ENCODE measurements at regions not wholly inside any gene's neighbourhood (a gene's known extent, or its start where the extent isn't known, plus 50 kb on each side); places are given as distances from the start of the nearest gene placed in this dataset.
A peak's percentile ranks its signal among the peaks of the same experiment; 100 is the strongest.

GRCh38 chr5:148897842-148898241 lies 71.4 kb downstream of the ADRB2 start:
- H3K36me3 ChIP-seq: no peaks in the 10 kb centered on the region
- intact Hi-C loops (cut with DNase I): loop anchor here (5.0 kb wide), 1 partner anchor 74 kb away; no protein-coding TSS in a partner anchor
- H3K27me3 ChIP-seq: no peaks in the 10 kb centered on the region
- H3K9me3 ChIP-seq: peaks cover 0 to 7% (median 0%) of the 10 kb centered on the region in 4 donors
- 12 to 64% methylated on average over 9 of the region's 9 CpGs for WGBS, 2 donors
- peak overlapping the region in 2 of 4 donors; percentile 37 to 45 for H3K27ac ChIP-seq
- no peak for DNase-seq
- H3K4me1 ChIP-seq: peaks cover 0 to 5% (median 0%) of the 10 kb centered on the region in 4 donors
- no peak overlapping the region for H3K4me3 ChIP-seq
- peak; percentile 52 to 93 (median 65) for TF ChIP-seq EP300 (IDR thresholded peaks at IDR 0.05)
- TF ChIP-seq POLR2AphosphoS5 (IDR thresholded peaks at IDR 0.05): peak; percentile 49 to 74 (median 65)
- TF ChIP-seq POLR2A (IDR thresholded peaks at IDR 0.05): no peak

- intact Hi-C loops (cut with DNase I): loop anchor here (5.0 kb wide), 1 partner anchor 74 kb away; no protein-coding TSS in a partner anchor
- H3K4me3 ChIP-seq: no peak overlapping the region
- no peaks in the 10 kb centered on the region for H3K27me3 ChIP-seq
- TF ChIP-seq POLR2A (IDR thresholded peaks at IDR 0.05) (no peak), EP300 (IDR thresholded peaks at IDR 0.05) (no peak)
- no peaks in the 10 kb centered on the region for H3K36me3 ChIP-seq
- no peak for DNase-seq
- H3K4me1 ChIP-seq: peaks cover 0 to 5% (median 2%) of the 10 kb centered on the region in 4 donors
- peaks cover 0 to 7% (median 0%) of the 10 kb centered on the region in 4 donors for H3K9me3 ChIP-seq
- H3K27ac ChIP-seq: peak overlapping the region in 2 of 4 donors; percentile 37 to 45
- 96 to 98% methylated on average over 2 of the region's 2 CpGs for whole genome bisulfite sequencing, 2 donors
These were observed 72.1 kb downstream of the ADRB2 start for GRCh38 chr5:148898413-148899075.

GRCh38 chr5:148899993-148900392 lies 73.6 kb downstream of the ADRB2 start:
- intact Hi-C loops (cut with DNase I): loop anchor here (5.0 kb wide), 3 partner anchors 52 to 73 kb away; partner anchors contain the start of gene ADRB2
- WGBS, 2 donors: 82 to 91% methylated on average over 3 of the region's 3 CpGs
- no peaks in the 10 kb centered on the region for H3K27me3 ChIP-seq
- H3K9me3 ChIP-seq: no peaks in the 10 kb centered on the region
- DNase-seq: no peak
- no peak overlapping the region for H3K27ac ChIP-seq
- H3K4me3 ChIP-seq: no peak overlapping the region
- no peaks in the 10 kb centered on the region for H3K36me3 ChIP-seq
- peaks cover 0 to 16% (median 8%) of the 10 kb centered on the region in 4 donors for H3K4me1 ChIP-seq
- no peak for TF ChIP-seq EP300 (IDR thresholded peaks at IDR 0.05)
- no peak for TF ChIP-seq POLR2AphosphoS5 (IDR thresholded peaks at IDR 0.05)
- TF ChIP-seq CTCF (IDR thresholded peaks at IDR 0.05): no peak

- Histone ChIP-seq H3K4me1 (peaks cover 0 to 29% (median 11%) of the 10 kb centered on the region in 4 donors), H3K27ac (no peak overlapping the region), H3K27me3 (no peaks in the 10 kb centered on the region), H3K9me3 (no peaks in the 10 kb centered on the region), H3K4me3 (no peak overlapping the region), H3K36me3 (no peaks in the 10 kb centered on the region)
- no peak for TF ChIP-seq POLR2AphosphoS5 (IDR thresholded peaks at IDR 0.05)
- TF ChIP-seq CTCF (IDR thresholded peaks at IDR 0.05): no peak
- TF ChIP-seq EP300 (IDR thresholded peaks at IDR 0.05): no peak
- no peak for TF ChIP-seq POLR2A (IDR thresholded peaks at IDR 0.05)
- intact Hi-C loops (cut with DNase I): loop anchor here (5.0 kb wide), 2 partner anchors 50 to 75 kb away; partner anchors contain the start of gene ADRB2
- DNase-seq: no peak
- WGBS, 2 donors: 78 to 85% methylated on average over 2 of the region's 2 CpGs
These were observed 76.1 kb downstream of the ADRB2 start for GRCh38 chr5:148902478-148902877.

GRCh38 chr5:148903587-148903986 lies 77.2 kb downstream of the ADRB2 start:
- intact Hi-C loops (cut with DNase I): loop anchor here (5.0 kb wide), 2 partner anchors 49 to 76 kb away; partner anchors contain the start of gene ADRB2
- no peak overlapping the region for H3K4me3 ChIP-seq
- H3K4me1 ChIP-seq: peaks cover 0 to 24% (median 11%) of the 10 kb centered on the region in 4 donors
- DNase-seq: no peak
- peak overlapping the region in 2 of 4 donors; percentile 75 to 78 for H3K27ac ChIP-seq
- H3K36me3 ChIP-seq: no peaks in the 10 kb centered on the region
- no peaks in the 10 kb centered on the region for H3K9me3 ChIP-seq
- 76 to 94% methylated on average over 2 of the region's 2 CpGs for WGBS, 2 donors
- H3K27me3 ChIP-seq: no peaks in the 10 kb centered on the region
- TF ChIP-seq EP300 (IDR thresholded peaks at IDR 0.05) (no peak), POLR2AphosphoS5 (IDR thresholded peaks at IDR 0.05) (no peak), POLR2A (IDR thresholded peaks at IDR 0.05) (no peak), CTCF (IDR thresholded peaks at IDR 0.05) (no peak)
